HG03060 (cell line): ENCODE measurements at regions not wholly inside any gene's neighbourhood (a gene's known extent, or its start where the extent isn't known, plus 50 kb on each side); places are given as distances from the start of the nearest gene placed in this dataset.

Experiments used
- ATAC-seq: cut with Tn5 transposase; IDR thresholded peaks from one replicate; pipeline ENCODE4 v1.9.1; 2021; ENCODE audit warnings: low read depth, moderate number of reproducible peaks; ENCODE audit not compliant: unreplicated experiment

DNA sequence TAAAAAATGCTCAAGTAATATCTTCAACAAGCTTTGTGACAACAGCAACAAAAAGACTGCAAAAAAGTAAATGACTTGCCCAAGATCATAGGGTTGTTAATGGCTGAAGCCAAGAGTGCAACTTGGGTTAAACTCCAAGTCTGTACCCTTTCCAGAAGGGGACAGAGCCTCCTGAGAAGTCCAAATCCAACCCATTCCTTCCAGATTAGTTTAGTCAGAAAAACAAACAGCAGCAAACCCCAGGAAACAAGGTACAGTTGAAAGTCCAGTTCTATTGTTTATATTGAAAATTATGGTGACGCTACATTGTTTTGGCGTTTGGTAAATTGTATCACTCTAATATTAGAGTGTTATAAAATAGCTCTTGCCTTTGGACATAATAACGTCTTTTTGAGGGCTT is 239.9 kb downstream of the SPTSSA start:
- ATAC-seq, result no peak

DNA sequence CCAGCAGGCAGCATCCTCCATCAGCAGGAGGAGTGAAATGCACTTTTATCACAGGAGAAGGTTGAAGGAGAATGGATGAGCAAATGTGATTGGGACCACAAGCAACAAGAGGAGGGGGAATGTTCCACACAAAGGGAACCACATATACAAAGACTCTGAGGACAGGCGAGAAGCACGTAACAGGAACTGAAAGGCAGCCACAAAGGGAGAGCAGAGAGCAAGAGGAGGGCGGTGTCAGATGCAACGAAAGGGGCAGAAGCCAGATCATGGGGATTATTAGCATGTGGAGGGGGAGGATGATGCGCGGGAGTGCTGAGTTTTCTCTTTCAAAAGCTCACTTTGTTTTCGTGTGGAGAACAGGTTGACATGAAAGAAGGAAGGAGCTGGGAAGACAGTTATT is 241.1 kb downstream of the SPTSSA start:
- peak; percentile 81 for ATAC-seq

DNA sequence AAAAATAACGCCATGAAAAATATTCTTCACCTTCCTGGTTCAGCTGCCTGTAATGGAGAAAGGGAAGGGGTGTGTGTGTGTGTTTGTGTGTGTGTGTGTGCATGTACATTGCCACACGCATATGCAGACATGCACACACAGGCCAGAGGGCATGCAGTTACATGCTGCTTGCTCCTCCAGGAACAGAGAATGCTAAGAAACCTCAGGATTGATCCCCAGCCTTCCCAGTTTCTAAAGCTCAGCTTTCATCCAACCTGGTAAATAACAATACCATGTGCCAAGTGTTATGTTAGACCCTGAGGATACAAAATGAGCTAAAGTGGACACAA is 241.7 kb downstream of the SPTSSA start:
- no peak for ATAC-seq

DNA sequence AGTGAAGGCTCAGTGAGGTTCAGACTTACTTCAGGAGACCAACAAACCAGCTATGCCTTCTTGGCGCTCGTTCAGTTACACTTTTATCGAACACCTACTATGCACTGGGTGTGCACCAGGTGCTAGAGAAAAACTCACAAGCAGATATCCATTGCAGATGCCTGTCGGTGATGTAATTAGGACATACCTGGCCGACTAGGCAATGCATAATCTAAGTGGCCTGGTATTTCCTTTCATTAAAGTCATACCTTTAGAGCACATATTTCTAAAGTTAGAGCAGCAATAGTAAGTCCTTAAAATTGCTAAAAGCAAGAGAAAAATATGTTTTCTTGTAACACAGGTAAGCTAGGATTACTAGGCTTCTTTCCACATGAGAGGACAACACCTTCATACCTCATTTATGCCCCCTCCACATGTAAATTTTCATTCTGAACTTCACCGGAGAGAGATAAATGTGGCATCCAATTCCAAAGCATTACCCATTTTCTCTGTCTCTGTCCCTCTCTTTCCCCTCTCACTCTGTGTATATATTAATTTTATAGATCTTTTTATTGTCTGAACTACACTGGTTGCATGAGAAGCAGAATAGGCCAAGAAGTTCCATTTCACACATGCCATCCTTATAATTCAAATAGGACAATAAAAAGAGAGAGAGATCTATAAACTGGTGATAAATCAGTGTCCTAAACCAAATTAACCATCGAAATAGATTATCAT is 242.2 kb downstream of the SPTSSA start:
- no peak for ATAC-seq

DNA sequence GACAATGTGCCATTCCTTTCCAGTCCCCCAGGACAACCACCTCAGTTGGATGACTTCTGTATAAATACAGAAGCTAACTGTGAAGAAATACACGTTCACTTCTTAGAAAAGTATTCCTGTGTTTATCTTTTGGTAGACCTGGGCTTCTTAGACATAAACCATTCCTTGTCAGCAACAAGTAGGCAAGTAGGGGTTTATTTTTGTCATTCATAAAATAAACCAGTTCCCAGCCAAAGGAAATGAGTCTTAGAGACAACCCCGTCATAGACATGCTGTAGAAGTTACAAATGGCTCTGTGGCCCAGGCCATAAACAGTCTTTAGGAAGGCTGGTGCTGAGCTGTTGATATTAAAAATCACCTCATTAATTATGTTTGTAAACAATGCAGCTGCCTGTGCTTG is 243.2 kb downstream of the SPTSSA start:
- ATAC-seq, result no peak

DNA sequence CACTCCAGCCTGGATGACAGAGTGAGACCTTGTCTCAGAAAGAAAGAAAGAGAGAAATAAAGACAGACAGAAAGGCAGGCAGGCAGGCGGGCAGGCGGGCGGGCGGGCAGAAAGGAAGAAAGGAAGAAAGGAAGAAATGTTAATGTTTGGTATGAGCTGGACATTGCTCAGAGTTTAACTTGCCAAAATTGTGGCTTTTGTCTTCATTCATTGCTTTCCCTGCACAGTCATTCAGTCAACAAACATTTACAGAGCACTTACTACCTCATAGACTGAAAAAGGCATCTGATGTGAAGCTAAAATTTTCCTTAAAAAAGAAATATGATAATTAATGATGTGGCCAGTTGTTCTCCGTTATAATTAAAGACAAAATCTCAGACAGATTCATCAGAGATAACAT is 247.1 kb downstream of the SPTSSA start:
- no peak for ATAC-seq

DNA sequence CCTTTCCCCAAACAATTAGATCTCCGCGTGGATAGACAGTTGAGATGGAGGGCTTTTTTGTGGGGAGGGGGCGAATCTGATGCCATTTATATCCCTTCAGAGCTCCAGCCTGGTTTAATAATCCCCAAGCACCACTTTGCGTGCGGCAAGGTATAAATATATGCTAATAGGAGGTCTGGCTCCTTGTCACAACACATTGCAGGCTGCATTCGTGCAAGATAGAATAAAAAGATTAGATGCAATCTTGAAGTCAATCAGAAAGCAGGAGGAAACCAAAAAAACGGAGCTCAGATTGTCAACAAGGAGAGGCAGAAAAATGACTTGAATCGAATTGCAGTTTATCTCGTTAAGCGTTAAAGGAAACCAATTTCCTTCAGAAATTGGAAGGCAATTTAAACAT is 248.7 kb downstream of the SPTSSA start:
- ATAC-seq, result no peak

DNA sequence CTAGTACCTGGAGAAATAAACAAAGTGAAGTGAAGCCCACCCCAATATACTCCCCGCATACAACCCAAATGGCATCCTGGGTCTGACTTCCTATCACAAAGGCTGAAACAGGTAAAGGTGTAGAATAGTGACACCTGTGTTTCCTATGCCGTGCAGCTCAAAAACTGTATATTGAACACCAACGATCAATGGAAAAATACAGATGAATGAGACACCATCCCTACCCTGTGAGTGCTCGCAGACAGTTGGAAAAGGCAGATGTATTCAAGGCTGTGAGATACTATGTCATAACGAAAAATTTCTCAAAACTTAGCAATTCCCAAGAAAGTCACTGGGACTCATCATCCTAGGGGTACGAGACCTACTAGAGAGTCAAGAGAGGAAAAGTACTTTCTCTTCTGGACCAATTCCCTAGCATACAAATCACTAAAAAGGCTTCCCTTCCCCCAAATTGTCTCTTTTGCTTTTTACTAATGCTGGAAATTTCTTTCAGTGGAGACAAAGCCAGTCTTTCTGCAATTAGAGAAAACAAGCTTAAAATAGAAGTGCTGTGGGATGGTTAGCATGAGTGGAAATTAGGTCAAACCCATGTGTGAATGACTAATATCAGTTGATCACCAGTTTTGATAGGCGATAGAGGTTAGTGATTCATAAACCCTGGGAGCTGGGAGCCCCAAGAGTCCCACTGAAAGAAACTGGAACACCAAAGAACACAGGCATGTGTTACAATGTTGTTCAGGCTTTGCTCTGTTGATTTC is 249.7 kb downstream of the SPTSSA start:
- no peak for ATAC-seq

DNA sequence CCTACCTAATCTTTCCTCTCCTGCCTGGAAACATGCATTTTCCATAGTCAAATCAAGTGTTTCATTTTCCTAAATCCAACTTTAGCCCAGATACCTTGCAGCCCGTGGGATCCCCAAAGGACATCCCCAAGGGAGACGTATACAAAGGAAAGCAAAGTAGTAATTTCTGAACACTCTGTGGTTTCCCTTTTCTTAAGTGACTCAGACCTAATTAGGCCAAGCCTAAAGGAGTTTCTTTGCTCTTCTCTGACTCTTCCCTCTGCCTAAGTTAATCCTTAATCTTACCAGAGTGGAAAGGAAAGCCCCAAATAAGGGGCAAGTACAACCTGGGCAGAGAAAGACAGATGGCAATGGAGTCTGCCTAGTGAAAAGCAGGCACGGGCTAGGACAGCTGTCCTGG is 250.3 kb downstream of the SPTSSA start:
- peak; percentile 71 for ATAC-seq

DNA sequence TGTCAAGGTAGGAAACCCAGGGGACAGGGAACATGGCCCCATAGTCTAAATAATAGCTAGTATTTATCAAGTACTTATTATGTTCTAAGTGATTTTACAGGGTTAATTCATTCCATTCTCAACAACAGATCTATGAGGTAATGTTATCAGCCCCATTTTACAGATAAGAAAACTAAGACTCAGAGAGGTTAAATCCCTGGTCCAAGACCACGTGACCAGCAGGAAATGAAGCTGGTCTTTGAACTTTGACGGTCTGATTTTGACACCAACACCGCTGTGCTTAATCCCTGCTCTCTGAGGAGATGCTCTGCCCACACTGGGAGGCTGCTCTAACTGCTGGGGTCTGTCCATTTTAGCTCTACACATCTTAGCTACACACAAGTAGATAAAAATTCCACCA is 253.5 kb downstream of the SPTSSA start:
- no peak for ATAC-seq

DNA sequence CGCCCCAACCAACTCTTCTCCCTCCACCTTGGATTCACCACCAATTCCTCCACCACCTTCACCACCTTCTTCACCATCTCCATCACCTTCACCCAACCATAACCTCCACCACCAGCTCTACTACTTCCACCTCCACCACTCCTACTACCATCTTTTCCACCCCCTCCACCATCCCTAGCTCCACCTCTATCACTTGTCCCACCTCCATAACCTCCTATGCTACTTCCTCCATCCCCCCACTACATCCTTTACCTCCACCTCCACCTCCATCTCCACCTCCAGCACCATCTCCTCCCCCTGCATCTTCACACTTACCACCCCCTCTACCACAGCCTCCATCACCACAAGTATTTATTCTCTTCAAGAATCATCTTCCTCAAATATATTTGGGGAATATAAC is 254.9 kb upstream of the EGLN3 start:
- ATAC-seq, result no peak

DNA sequence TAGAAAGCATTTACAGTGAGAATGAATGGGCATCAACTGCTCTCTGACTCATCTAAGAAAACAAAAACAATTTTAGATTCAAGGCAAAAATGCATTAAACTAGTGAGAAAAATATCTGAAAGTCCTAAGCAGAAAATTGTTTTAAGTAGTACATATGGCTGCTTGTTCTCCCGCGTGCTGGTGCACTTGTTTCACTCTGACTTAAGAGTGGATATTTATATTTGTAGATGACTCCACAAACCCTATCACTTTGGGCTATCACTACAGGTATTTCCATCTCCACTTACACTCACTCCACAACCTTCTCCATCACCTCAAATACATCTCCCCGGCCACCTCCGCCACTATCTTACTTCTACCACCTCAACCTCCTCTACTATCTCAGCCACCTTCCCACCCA is 253.9 kb upstream of the EGLN3 start:
- no peak for ATAC-seq

DNA sequence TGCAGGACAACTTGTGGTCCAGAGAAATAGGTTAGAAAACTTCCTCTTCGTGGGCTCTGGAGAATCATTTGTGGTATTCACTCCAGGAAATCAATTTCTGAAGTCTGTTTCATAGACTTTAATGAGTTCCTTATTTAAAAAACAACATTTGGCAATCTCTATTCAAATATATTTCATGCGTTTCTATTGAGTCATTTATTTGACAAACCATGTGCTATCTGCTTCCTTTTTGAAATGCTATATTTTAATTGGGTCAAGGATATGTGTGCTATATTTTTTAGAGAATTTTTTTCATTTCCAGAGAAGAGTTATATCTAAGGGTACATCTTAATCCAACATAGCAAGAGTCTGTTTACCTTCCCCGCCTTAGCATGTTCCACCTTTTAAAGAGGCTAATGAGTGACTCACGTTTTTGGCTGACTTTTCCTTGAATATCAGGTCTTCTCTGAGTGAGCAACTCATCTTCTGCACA is 252.4 kb upstream of the EGLN3 start:
- ATAC-seq, result no peak

DNA sequence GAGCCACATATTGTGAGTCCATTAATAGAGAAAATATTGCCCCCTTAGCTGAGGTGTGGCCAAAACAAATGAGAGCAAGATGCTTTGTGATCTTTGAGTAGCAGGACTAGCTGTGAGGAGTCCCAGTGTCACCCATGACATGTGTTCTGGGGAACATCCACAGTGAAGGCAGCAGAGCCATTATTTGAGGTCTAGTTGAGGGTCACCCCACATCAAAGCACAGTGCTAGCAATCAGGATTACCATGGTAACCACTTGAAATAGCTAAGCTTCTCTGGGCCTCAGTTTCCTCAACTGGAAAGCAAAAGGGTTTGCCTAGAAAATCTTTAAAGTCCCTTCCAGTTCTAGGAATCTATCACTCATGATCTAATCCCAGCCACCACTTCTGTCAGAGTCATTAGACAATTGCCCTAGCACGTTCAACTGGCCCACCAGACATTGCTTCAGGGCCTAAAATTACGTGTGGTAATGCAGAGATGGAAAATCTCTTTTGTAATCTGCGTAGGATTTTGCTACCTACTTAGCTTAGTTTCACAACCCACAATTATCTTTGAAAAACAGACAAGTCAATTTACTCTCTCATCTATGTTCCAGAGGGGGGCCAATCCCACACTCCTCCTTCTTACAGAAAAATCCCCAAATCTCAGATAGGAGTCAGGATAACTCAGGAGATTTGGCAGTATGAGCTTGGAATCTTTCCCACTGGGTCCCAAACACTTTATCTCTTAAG is 251.2 kb upstream of the EGLN3 start:
- no peak for ATAC-seq

DNA sequence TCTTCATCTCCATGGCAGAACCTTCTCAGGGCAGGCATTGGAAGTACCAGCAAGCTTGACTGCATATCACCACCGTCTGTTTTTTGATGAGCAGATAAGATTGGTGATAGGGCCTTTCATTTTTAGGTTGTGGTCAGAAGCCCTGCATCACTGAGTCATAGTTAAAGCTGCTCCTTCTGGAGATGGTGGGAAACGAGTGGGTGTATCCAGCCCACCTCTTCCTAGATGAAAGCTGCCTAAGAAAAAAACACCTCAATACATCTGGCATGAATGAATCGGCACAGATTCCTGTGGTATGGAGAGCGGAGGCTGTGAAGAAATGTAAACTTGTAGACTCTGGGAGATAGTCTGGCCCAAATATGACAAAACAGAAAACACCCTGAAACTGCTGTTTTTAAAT is 248.7 kb upstream of the EGLN3 start:
- ATAC-seq, result no peak

DNA sequence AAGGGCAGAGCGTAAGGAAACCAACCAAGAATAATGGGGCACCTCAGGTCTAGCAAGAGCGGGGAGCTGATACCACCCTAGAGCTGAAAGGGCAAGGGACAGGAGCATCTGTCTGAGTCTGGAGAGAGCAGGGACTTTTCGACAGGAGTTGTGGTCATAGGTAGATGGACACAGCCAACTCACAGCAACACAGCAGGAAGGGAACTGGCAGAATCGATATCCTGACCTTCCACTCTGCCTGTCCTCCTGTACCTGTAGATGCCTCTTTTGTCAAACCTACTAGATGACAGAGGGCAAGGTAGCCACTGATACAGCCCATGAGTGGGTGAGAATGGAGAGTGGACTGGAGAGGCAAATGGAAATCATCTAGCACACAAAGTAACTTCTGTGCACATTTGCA is 247.2 kb upstream of the EGLN3 start:
- no peak for ATAC-seq

DNA sequence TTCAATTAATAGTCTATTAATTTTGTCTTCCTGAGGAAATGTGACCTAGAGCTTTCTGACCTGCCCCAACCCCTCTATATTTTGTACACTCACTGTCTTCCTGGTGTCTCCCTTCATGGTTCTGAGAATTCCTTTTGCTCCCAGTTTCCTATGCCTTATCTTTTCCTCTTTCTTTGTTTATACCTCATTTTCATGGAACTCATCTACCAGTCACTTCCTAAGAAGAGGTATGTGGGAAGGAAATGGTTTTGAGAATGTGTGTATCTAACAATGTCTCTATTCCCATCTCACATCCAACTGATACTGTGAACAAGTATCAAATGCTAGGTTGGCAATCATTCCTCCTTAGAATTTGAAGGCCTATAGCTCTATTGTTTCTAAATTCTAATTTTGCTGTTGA is 245.1 kb upstream of the EGLN3 start:
- ATAC-seq, result no peak

DNA sequence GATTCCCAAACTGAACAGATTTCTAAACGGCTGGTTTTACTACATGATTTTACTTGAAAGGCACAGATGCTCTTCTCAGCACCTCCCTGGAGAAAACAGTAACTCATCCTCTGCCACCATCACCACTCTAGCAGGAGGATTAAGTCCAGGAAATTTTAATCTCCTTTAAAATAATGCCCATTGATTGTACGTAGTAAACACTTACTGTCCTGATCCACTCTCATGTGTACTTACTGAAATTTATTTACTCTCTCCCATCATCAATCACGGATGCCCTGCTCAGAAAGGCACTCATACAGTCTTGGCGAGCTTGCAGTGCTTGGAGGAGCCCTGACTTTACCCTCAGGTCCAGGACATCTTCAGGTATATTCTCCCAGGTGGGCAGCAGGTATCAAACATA is 239.8 kb upstream of the EGLN3 start:
- ATAC-seq, result no peak

DNA sequence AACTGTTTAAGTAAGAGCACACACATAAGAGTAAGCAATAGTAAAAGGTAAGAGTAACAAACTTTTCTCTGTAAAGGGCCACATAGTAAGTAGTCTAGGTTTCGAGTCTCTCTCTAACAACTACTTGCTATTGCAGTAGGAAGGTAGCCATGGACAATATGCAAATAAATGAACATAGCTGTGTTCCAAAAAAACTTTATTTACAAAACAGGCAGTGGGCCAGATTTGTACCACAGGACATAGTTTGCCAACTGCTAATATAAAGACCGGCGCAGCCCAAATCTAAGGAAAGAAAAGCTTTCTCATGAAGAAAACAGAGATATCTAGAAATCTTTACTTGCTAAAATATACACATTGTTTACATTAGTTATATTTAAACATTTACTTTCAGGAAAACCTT is 239.0 kb upstream of the EGLN3 start:
- ATAC-seq, result no peak

DNA sequence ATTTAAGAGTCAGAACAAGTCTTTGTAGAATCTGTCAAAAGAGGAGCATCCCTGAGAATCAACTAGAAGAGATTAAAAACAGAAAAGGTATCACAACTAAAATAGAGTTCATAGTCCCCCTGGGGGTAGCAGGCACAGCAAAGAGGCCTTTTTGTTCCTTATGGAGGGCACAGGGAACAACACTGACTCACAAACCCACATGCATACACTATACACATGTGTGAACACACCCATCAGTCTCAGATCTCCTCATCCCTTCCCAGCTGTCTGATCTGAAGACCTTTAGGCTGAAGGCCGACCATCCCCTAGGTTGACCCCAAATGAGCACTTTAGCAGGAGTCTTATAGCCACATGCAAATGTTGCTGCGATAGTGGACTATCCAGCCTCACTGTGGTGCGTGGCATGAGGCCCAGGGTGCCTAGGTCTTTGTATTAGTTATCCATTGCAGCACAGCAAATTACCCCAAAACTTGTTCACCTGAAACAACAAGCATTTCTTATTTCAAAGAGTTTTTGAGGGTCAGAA is 236.7 kb upstream of the EGLN3 start:
- no peak for ATAC-seq

DNA sequence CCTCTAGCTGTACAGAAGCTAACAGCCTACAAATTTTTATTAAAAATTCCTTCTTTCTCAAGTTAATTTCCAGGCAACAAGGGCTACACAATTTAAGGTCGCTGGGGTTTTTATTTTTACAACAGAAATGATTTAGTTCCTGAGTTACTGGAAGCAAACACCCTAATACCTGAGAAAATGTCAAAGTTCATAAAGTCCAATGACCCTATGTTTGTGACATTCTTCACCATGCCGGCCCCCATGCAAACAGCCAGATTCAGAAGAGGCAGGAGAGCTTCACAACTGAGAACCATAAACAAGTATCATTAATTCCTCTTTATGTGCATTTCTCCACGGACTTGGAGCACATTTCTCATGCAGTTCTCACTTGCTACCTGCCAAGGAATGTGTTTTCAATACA is 236.2 kb upstream of the EGLN3 start:
- no peak for ATAC-seq
